ENCODE measurements at regions not wholly inside any gene's neighbourhood (a gene's known extent, or its start where the extent isn't known, plus 50 kb on each side); places are given as distances from the start of the nearest gene placed in this dataset.

GRCh38 chr4:34200535-34200934, 2043.8 kb downstream of the ARAP2 start:
- DNase-seq (ENCODE audit: low spot score): no peak
- no peaks in the 10 kb centered on the region for H3K4me1 ChIP-seq (replicated peaks)
- no peaks in the 10 kb centered on the region for H3K36me3 ChIP-seq
- intact Hi-C loops (cut with DNase I): no loop called here
- no peak overlapping the region for H3K27ac ChIP-seq
- TF ChIP-seq CTCF (IDR thresholded peaks at IDR 0.05): no peak
- no peak for TF ChIP-seq POLR2AphosphoS5 (IDR thresholded peaks at IDR 0.05)
- no peak for TF ChIP-seq POLR2A (IDR thresholded peaks at IDR 0.05)
- H3K9me3 ChIP-seq: no peaks in the 10 kb centered on the region
- H3K27me3 ChIP-seq (replicated peaks; ENCODE audit: insufficient read depth): no peaks in the 10 kb centered on the region
- WGBS: 82% methylated on average over 2 of the region's 2 CpGs
- H3K4me3 ChIP-seq: no peak overlapping the region

- H3K27ac ChIP-seq: no peak overlapping the region
- DNase-seq (ENCODE audit: low spot score): no peak
- H3K27me3 ChIP-seq (replicated peaks; ENCODE audit: insufficient read depth): no peaks in the 10 kb centered on the region
- TF ChIP-seq POLR2A (IDR thresholded peaks at IDR 0.05): no peak
- TF ChIP-seq CTCF (IDR thresholded peaks at IDR 0.05): no peak
- TF ChIP-seq POLR2AphosphoS5 (IDR thresholded peaks at IDR 0.05): no peak
- H3K4me3 ChIP-seq: no peak overlapping the region
- H3K9me3 ChIP-seq: no peaks in the 10 kb centered on the region
- H3K36me3 ChIP-seq: no peaks in the 10 kb centered on the region
- intact Hi-C loops (cut with DNase I): no loop called here
- H3K4me1 ChIP-seq (replicated peaks): no peaks in the 10 kb centered on the region
These were observed 2042.2 kb downstream of the ARAP2 start for GRCh38 chr4:34202154-34202553.

GRCh38 chr4:34220601-34221000, 2023.7 kb downstream of the ARAP2 start:
- Histone ChIP-seq H3K27ac (no peak overlapping the region), H3K36me3 (no peaks in the 10 kb centered on the region), H3K9me3 (no peaks in the 10 kb centered on the region), H3K4me1 (replicated peaks) (no peaks in the 10 kb centered on the region), H3K4me3 (no peak overlapping the region), H3K27me3 (replicated peaks; ENCODE audit: insufficient read depth) (no peaks in the 10 kb centered on the region)
- intact Hi-C loops (cut with DNase I): no loop called here
- DNase-seq (ENCODE audit: low spot score): no peak
- TF ChIP-seq CTCF (IDR thresholded peaks at IDR 0.05) (no peak), POLR2AphosphoS5 (IDR thresholded peaks at IDR 0.05) (no peak), POLR2A (IDR thresholded peaks at IDR 0.05) (no peak)
- WGBS: 13% methylated on average over 1 of the region's 1 CpG

GRCh38 chr4:34221986-34222385, 2022.3 kb downstream of the ARAP2 start:
- no peaks in the 10 kb centered on the region for H3K4me1 ChIP-seq (replicated peaks)
- TF ChIP-seq CTCF (IDR thresholded peaks at IDR 0.05): no peak
- no peak for TF ChIP-seq POLR2A (IDR thresholded peaks at IDR 0.05)
- TF ChIP-seq POLR2AphosphoS5 (IDR thresholded peaks at IDR 0.05): no peak
- H3K27ac ChIP-seq: no peak overlapping the region
- H3K27me3 ChIP-seq (replicated peaks; ENCODE audit: insufficient read depth): no peaks in the 10 kb centered on the region
- 42% methylated on average over 1 of the region's 1 CpG for WGBS
- no peaks in the 10 kb centered on the region for H3K9me3 ChIP-seq
- no peak overlapping the region for H3K4me3 ChIP-seq
- DNase-seq (ENCODE audit: low spot score): no peak
- intact Hi-C loops (cut with DNase I): no loop called here
- no peaks in the 10 kb centered on the region for H3K36me3 ChIP-seq

- DNase-seq (ENCODE audit: low spot score): no peak
- Histone ChIP-seq H3K4me1 (replicated peaks) (no peaks in the 10 kb centered on the region), H3K27me3 (replicated peaks; ENCODE audit: insufficient read depth) (no peaks in the 10 kb centered on the region), H3K9me3 (no peaks in the 10 kb centered on the region), H3K27ac (no peak overlapping the region), H3K4me3 (no peak overlapping the region), H3K36me3 (no peaks in the 10 kb centered on the region)
- intact Hi-C loops (cut with DNase I): no loop called here
- TF ChIP-seq CTCF (IDR thresholded peaks at IDR 0.05) (no peak), POLR2A (IDR thresholded peaks at IDR 0.05) (no peak), POLR2AphosphoS5 (IDR thresholded peaks at IDR 0.05) (no peak)
- 97% methylated on average over 1 of the region's 1 CpG for WGBS
These were observed 2008.2 kb downstream of the ARAP2 start for GRCh38 chr4:34236118-34236517.
